DND-41 (cell line): ENCODE measurements at regions not wholly inside any gene's neighbourhood (a gene's known extent, or its start where the extent isn't known, plus 50 kb on each side); places are given as distances from the start of the nearest gene placed in this dataset.

Experiments used
- ATAC-seq: fragments of 200-7000 bp; cut with Tn5 transposase; 3 replicates; pipeline ENCODE4 v1.9.1; 2021; ENCODE audit warnings: low read depth; ENCODE audit not compliant: insufficient read depth
- DNase-seq: peaks from one replicate; pipeline ENCODE4 v3.0.0-alpha.2; 2020
- H2AFZ ChIP-seq: 2 replicates; pipeline ENCODE4 v1.6.0; 2012; ENCODE audit warnings: low read depth, low read length
- H3K27ac ChIP-seq: 2 replicates; pipeline ENCODE4 v1.5.1; 2012; ENCODE audit warnings: low read length, inconsistent platforms
- H3K27me3 ChIP-seq: fragments of 200-600 bp; sonication (generic); 2 replicates; pipeline ENCODE4 v1.6.0; 2012; ENCODE audit warnings: low read length, mild to moderate bottlenecking, inconsistent platforms; ENCODE audit not compliant: insufficient read depth, poor library complexity
- H3K36me3 ChIP-seq: 2 replicates; pipeline ENCODE4 v1.5.1; 2012; ENCODE audit warnings: low read length, inconsistent platforms; ENCODE audit not compliant: insufficient read depth
- H3K4me1 ChIP-seq: 2 replicates; pipeline ENCODE4 v1.5.1; 2012; ENCODE audit warnings: mild to moderate bottlenecking, low read length; ENCODE audit not compliant: insufficient read depth
- H3K4me2 ChIP-seq: 2 replicates; pipeline ENCODE4 v1.6.0; 2012; ENCODE audit warnings: mild to moderate bottlenecking, moderate library complexity, low read length, inconsistent platforms; ENCODE audit not compliant: insufficient read depth
- H3K4me3 ChIP-seq, 2 experiments: fragments of 200-600 bp in 1 of 2; shearing (Covaris generic) in 1 of 2; 2 replicates each; pipeline ENCODE4 v1.5.1; 2012 to 2016; ENCODE audit warnings: inconsistent platforms in 2 of 2, low read length in 2 of 2, mild to moderate bottlenecking in 2 of 2, low read depth in 1 of 2, moderate library complexity in 1 of 2
- H3K79me2 ChIP-seq: 2 replicates; pipeline ENCODE4 v1.6.0; 2012; ENCODE audit warnings: low read length, inconsistent platforms; ENCODE audit not compliant: insufficient read depth
- H3K9ac ChIP-seq: 2 replicates; pipeline ENCODE4 v1.6.0; 2012; ENCODE audit warnings: low read depth, mild to moderate bottlenecking, inconsistent platforms, low read length, moderate library complexity
- H3K9me3 ChIP-seq: 2 replicates; pipeline ENCODE4 v1.5.1; 2012; ENCODE audit warnings: low read length, moderate library complexity, mild to moderate bottlenecking, inconsistent platforms; ENCODE audit not compliant: insufficient read depth, severe bottlenecking
- H4K20me1 ChIP-seq: 2 replicates; pipeline ENCODE4 v1.6.0; 2012; ENCODE audit warnings: low read length; ENCODE audit not compliant: insufficient read depth
- EZH2 ChIP-seq: IDR thresholded peaks from 3 replicates; pipeline ENCODE4 v1.6.1; 2012; ENCODE audit warnings: borderline replicate concordance, low read depth, mild to moderate bottlenecking, moderate library complexity, low read length, inconsistent platforms; ENCODE audit not compliant: severe bottlenecking
- TF ChIP-seq, protein P1 (sequence below): IDR thresholded peaks from 2 replicates; pipeline ENCODE4 v1.5.1; 2012; ENCODE audit warnings: borderline replicate concordance, low read length, moderate library complexity, mild to moderate bottlenecking; ENCODE audit not compliant: poor library complexity, severe bottlenecking; ENCODE audit errors: extremely low read depth

DNA sequence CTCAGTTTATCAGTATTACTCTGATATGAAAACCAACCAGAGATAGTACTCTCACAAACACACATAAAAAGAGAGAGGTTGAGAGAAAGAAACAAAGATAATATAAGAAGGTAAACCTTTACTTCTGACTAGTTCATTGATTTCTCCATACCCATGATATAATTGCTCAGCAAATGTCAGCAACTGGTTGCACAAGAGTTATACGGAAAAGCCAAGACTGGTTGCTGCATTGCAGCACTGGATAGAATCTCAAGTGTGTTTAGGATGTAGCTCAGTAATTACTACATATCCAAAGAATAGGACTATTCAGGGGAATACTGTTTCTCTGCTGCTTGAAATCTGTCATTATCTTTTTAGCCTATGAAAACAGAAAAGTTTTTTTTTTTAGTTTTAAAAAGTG is 1332.8 kb downstream of the OLFM4 start:
- Histone ChIP-seq H4K20me1 (no peaks in the 10 kb centered on the region), H2AFZ (no peak overlapping the region), H3K4me3 (no peak overlapping the region), H3K9me3 (no peaks in the 10 kb centered on the region), H3K4me2 (no peak overlapping the region), H3K4me1 (no peaks in the 10 kb centered on the region), H3K79me2 (no peaks in the 10 kb centered on the region), H3K9ac (no peak overlapping the region), H3K27me3 (no peaks in the 10 kb centered on the region), H3K36me3 (no peaks in the 10 kb centered on the region), H3K27ac (no peak overlapping the region)
- TF ChIP-seq, protein P1, sequence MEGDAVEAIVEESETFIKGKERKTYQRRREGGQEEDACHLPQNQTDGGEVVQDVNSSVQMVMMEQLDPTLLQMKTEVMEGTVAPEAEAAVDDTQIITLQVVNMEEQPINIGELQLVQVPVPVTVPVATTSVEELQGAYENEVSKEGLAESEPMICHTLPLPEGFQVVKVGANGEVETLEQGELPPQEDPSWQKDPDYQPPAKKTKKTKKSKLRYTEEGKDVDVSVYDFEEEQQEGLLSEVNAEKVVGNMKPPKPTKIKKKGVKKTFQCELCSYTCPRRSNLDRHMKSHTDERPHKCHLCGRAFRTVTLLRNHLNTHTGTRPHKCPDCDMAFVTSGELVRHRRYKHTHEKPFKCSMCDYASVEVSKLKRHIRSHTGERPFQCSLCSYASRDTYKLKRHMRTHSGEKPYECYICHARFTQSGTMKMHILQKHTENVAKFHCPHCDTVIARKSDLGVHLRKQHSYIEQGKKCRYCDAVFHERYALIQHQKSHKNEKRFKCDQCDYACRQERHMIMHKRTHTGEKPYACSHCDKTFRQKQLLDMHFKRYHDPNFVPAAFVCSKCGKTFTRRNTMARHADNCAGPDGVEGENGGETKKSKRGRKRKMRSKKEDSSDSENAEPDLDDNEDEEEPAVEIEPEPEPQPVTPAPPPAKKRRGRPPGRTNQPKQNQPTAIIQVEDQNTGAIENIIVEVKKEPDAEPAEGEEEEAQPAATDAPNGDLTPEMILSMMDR = no peak
- TF ChIP-seq EZH2 = no peak
- DNase-seq = no peak
- no peak for ATAC-seq

GRCh38 chr13:54366728-54367127 is 1338.1 kb downstream of the OLFM4 start:
- no peak for TF ChIP-seq EZH2
- TF ChIP-seq, protein P1 = no peak
- Histone ChIP-seq H3K9me3 (no peaks in the 10 kb centered on the region), H3K4me1 (no peaks in the 10 kb centered on the region), H3K79me2 (no peaks in the 10 kb centered on the region), H3K9ac (no peak overlapping the region), H3K4me3 (no peak overlapping the region), H3K27me3 (no peaks in the 10 kb centered on the region), H4K20me1 (no peaks in the 10 kb centered on the region), H3K36me3 (no peaks in the 10 kb centered on the region), H2AFZ (no peak overlapping the region), H3K4me2 (no peak overlapping the region), H3K27ac (no peak overlapping the region)
- DNase-seq = no peak
- ATAC-seq = no peak

- Histone ChIP-seq H3K36me3 (no peaks in the 10 kb centered on the region), H3K27me3 (no peaks in the 10 kb centered on the region), H3K27ac (no peak overlapping the region), H3K9ac (no peak overlapping the region), H2AFZ (no peak overlapping the region), H3K4me3 (no peak overlapping the region), H3K9me3 (no peaks in the 10 kb centered on the region), H3K4me2 (no peak overlapping the region), H4K20me1 (no peaks in the 10 kb centered on the region), H3K4me1 (no peaks in the 10 kb centered on the region), H3K79me2 (no peaks in the 10 kb centered on the region)
- no peak for ATAC-seq
- no peak for DNase-seq
- TF ChIP-seq, protein P1 = no peak
- TF ChIP-seq EZH2 = no peak
Measured at GRCh38 chr13:54367639-54368271, 1339.1 kb downstream of the OLFM4 start.

DNA sequence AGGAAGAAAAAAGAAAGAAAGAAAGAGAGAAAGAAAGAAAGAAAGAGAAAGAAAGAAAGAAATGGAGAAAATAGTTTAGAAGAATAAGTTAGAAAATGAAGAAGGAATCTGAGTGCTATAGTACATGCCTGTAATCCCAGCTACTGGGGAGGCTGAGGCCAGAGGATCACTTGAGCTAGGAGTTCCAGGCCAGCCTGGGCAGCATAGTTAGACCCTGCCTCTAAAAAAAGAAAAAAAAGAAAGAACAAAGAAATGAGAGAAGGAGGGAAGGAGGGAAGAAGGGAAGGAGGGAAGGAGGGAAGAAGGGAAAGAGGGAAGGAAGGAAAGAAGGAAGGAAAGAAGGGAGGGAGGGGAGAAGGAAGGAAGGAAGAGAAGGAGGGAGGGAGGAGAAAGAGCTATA is 1339.8 kb downstream of the OLFM4 start:
- Histone ChIP-seq H3K4me2 (no peak overlapping the region), H3K4me3 (no peak overlapping the region), H3K4me1 (no peaks in the 10 kb centered on the region), H3K9ac (no peak overlapping the region), H3K36me3 (no peaks in the 10 kb centered on the region), H2AFZ (no peak overlapping the region), H3K79me2 (no peaks in the 10 kb centered on the region), H4K20me1 (no peaks in the 10 kb centered on the region), H3K9me3 (no peaks in the 10 kb centered on the region), H3K27ac (no peak overlapping the region), H3K27me3 (no peaks in the 10 kb centered on the region)
- DNase-seq (no peak), ATAC-seq (no peak)
- no peak for TF ChIP-seq EZH2
- TF ChIP-seq, protein P1 = no peak
